ENCODE measurements at regions not wholly inside any gene's neighbourhood (a gene's known extent, or its start where the extent isn't known, plus 50 kb on each side); places are given as distances from the start of the nearest gene placed in this dataset.

DNA sequence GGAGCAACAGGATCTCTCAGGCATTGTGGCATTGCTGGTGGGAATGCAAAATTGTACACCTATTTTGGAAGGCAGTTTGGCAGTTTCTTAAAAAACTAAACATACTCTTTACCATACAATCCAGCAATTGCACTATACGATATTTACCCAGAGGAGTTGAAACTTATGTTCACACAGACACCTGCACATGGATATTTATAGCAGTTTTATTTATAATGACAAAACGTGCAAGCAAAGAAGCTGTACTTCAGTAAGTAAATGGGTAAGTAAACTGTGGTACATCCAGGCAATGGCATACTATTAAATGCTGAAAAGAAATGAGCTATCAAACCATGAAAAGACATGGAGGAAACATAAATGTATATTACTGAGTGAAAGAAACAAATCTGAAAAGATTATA lies 71.6 kb upstream of the UBAC2 start:
- Mint-ChIP-seq H3K4me1 (ENCODE audit: unreplicated experiment) (peaks cover 28% of the 10 kb centered on the region), H3K36me3 (ENCODE audit: unreplicated experiment) (no peaks in the 10 kb centered on the region), H3K4me3 (ENCODE audit: unreplicated experiment) (no peak overlapping the region), H3K27ac (ENCODE audit: unreplicated experiment) (no peak overlapping the region), H3K9me3 (ENCODE audit: unreplicated experiment) (no peaks in the 10 kb centered on the region), H3K27me3 (ENCODE audit: unreplicated experiment) (peaks cover 5% of the 10 kb centered on the region)
- no peak for DNase-seq (ENCODE audit: extremely low spot score, unreplicated experiment)
- TF ChIP-seq, protein P1, sequence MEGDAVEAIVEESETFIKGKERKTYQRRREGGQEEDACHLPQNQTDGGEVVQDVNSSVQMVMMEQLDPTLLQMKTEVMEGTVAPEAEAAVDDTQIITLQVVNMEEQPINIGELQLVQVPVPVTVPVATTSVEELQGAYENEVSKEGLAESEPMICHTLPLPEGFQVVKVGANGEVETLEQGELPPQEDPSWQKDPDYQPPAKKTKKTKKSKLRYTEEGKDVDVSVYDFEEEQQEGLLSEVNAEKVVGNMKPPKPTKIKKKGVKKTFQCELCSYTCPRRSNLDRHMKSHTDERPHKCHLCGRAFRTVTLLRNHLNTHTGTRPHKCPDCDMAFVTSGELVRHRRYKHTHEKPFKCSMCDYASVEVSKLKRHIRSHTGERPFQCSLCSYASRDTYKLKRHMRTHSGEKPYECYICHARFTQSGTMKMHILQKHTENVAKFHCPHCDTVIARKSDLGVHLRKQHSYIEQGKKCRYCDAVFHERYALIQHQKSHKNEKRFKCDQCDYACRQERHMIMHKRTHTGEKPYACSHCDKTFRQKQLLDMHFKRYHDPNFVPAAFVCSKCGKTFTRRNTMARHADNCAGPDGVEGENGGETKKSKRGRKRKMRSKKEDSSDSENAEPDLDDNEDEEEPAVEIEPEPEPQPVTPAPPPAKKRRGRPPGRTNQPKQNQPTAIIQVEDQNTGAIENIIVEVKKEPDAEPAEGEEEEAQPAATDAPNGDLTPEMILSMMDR (IDR thresholded peaks at IDR 0.05): no peak

- TF ChIP-seq, protein P1 (IDR thresholded peaks at IDR 0.05): no peak
- Mint-ChIP-seq H3K4me3 (ENCODE audit: unreplicated experiment) (no peak overlapping the region), H3K4me1 (ENCODE audit: unreplicated experiment) (peaks cover 21% of the 10 kb centered on the region), H3K36me3 (ENCODE audit: unreplicated experiment) (no peaks in the 10 kb centered on the region), H3K27me3 (ENCODE audit: unreplicated experiment) (peaks cover 5% of the 10 kb centered on the region), H3K9me3 (ENCODE audit: unreplicated experiment) (no peaks in the 10 kb centered on the region), H3K27ac (ENCODE audit: unreplicated experiment) (no peak overlapping the region)
- peak; percentile 51 for DNase-seq (ENCODE audit: extremely low spot score, unreplicated experiment)
These were observed 70.7 kb upstream of the UBAC2 start for GRCh38 chr13:99129951-99130350.

GRCh38 chr13:99131410-99131809 lies 69.2 kb upstream of the UBAC2 start:
- Mint-ChIP-seq H3K9me3 (ENCODE audit: unreplicated experiment) (no peaks in the 10 kb centered on the region), H3K27me3 (ENCODE audit: unreplicated experiment) (peaks cover 5% of the 10 kb centered on the region), H3K4me3 (ENCODE audit: unreplicated experiment) (no peak overlapping the region), H3K27ac (ENCODE audit: unreplicated experiment) (no peak overlapping the region), H3K36me3 (ENCODE audit: unreplicated experiment) (no peaks in the 10 kb centered on the region), H3K4me1 (ENCODE audit: unreplicated experiment) (peaks cover 13% of the 10 kb centered on the region)
- DNase-seq (ENCODE audit: extremely low spot score, unreplicated experiment): no peak
- TF ChIP-seq, protein P1 (IDR thresholded peaks at IDR 0.05): no peak

DNA sequence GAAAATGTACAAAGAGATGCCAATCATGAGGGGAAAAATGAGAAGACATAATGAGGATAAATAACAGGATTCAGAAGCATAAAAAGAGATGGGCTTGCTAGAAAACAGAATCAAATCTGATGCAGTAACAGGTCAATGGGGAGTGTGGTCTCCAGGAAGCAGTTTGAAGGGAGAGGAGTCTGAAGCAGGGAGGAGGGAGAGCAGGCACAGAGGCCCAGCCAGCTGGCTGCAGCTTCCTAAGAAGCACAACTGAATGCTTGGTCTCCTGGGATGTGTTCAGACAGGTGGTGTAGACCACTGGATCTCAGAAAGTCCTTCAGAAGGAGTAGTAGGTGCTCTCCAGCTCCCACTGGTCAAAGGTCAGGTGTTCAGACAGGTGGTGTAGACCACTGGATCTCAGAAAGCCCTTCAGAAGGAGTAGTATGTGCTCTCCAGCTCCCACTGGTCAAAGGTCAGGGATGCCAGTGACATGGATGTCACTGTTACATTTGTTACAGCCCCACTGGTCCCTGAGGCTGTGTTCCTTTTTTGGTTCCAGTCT lies 68.3 kb upstream of the UBAC2 start:
- TF ChIP-seq, protein P1 (IDR thresholded peaks at IDR 0.05): no peak
- Mint-ChIP-seq H3K27ac (ENCODE audit: unreplicated experiment) (no peak overlapping the region), H3K4me1 (ENCODE audit: unreplicated experiment) (peaks cover 13% of the 10 kb centered on the region)

DNA sequence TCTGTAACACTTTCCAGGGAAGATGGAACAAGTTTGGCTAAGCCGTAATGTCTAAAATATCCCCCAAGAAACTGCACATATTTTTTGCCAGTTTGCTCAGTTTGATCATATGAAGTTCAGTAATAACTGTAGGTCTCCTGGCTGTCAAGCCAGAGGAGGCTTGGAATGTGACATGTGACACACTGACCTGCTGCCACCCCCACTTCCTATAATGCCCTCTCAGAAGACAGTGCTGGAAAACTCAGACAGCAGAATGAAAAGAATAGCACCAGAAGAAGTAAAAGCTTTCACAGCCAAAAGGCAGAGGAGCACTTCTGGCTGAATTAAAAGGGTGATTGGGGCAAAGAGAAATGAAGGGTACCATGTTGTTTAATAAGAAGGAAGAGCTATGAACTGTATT lies 67.4 kb upstream of the UBAC2 start:
- DNase-seq (ENCODE audit: extremely low spot score, unreplicated experiment): peak; percentile 27
- Mint-ChIP-seq H3K4me3 (ENCODE audit: unreplicated experiment) (no peak overlapping the region), H3K27ac (ENCODE audit: unreplicated experiment) (peak overlapping the region; percentile 31), H3K36me3 (ENCODE audit: unreplicated experiment) (no peaks in the 10 kb centered on the region), H3K4me1 (ENCODE audit: unreplicated experiment) (peaks cover 13% of the 10 kb centered on the region), H3K9me3 (ENCODE audit: unreplicated experiment) (no peaks in the 10 kb centered on the region), H3K27me3 (ENCODE audit: unreplicated experiment) (peaks cover 5% of the 10 kb centered on the region)
- TF ChIP-seq, protein P1 (IDR thresholded peaks at IDR 0.05): no peak

More for the DNA sequence above, 68.3 kb upstream of the UBAC2 start:
- Mint-ChIP-seq H3K36me3 (ENCODE audit: unreplicated experiment) (no peaks in the 10 kb centered on the region), H3K9me3 (ENCODE audit: unreplicated experiment) (no peaks in the 10 kb centered on the region), H3K4me3 (ENCODE audit: unreplicated experiment) (no peak overlapping the region), H3K27me3 (ENCODE audit: unreplicated experiment) (peaks cover 5% of the 10 kb centered on the region)
- peak; percentile 49 for DNase-seq (ENCODE audit: extremely low spot score, unreplicated experiment)

Data from osteocyte (in vitro differentiated cells).